GM23338 (cell line): ENCODE measurements at regions not wholly inside any gene's neighbourhood (a gene's known extent, or its start where the extent isn't known, plus 50 kb on each side); places are given as distances from the start of the nearest gene placed in this dataset.

Source experiments
- ATAC-seq: fragments of 200-7000 bp; cut with Tn5 transposase; 3 replicates; pipeline ENCODE4 v1.9.1; 2020
- DNase-seq: peaks from one replicate; pipeline ENCODE4 v3.0.0-alpha.2; 2015; ENCODE audit warnings: low spot score
- H2AFZ ChIP-seq: fragments of 200-600 bp; sonication (generic); 2 replicates; pipeline ENCODE4 v1.8.0; 2016; ENCODE audit warnings: antibody characterized with exemption, mild to moderate bottlenecking, moderate library complexity
- H3F3A ChIP-seq: fragments of 200-600 bp; sonication (generic); replicated peaks from 2 replicates; pipeline ENCODE4 v1.8.0; 2017; ENCODE audit warnings: antibody characterized with exemption, mixed run types, low read depth
- H3K27ac ChIP-seq: fragments of 200-600 bp; sonication (generic); 2 replicates; pipeline ENCODE4 v1.6.1; 2016; ENCODE audit warnings: low read depth
- H3K27me3 ChIP-seq: fragments of 200-600 bp; sonication (generic); 2 replicates; pipeline ENCODE4 v1.8.0; 2016; ENCODE audit warnings: mild to moderate bottlenecking, mixed run types, moderate library complexity; ENCODE audit not compliant: insufficient read depth
- H3K36me3 ChIP-seq: fragments of 200-600 bp; sonication (generic); 2 replicates; pipeline ENCODE4 v1.8.0; 2016; ENCODE audit warnings: mild to moderate bottlenecking; ENCODE audit not compliant: insufficient read depth
- H3K4me1 ChIP-seq: fragments of 200-600 bp; sonication (generic); 2 replicates; pipeline ENCODE4 v1.8.0; 2016; ENCODE audit warnings: mild to moderate bottlenecking, moderate library complexity; ENCODE audit not compliant: insufficient read depth
- H3K4me2 ChIP-seq: fragments of 200-600 bp; sonication (generic); 2 replicates; pipeline ENCODE4 v1.7.1; 2017; ENCODE audit warnings: mixed run types
- H3K4me3 ChIP-seq: fragments of 200-600 bp; sonication (generic); 2 replicates; pipeline ENCODE4 v1.6.1; 2016; ENCODE audit warnings: mixed run types
- H3K79me2 ChIP-seq: fragments of 200-600 bp; sonication (generic); replicated peaks from 2 replicates; pipeline ENCODE4 v1.8.0; 2017; ENCODE audit warnings: mild to moderate bottlenecking; ENCODE audit not compliant: insufficient read depth
- H3K9me2 ChIP-seq: fragments of 200-600 bp; sonication (generic); 2 replicates; pipeline ENCODE4 v1.8.0; 2017; ENCODE audit not compliant: insufficient read depth
- H4K20me1 ChIP-seq: fragments of 200-600 bp; sonication (generic); replicated peaks from 2 replicates; pipeline ENCODE4 v1.8.0; 2017; ENCODE audit warnings: mild to moderate bottlenecking; ENCODE audit not compliant: insufficient read depth
- H3K27ac Mint-ChIP-seq: 2 replicates; pipeline ENCODE4 v1.8.0; 2020; ENCODE audit warnings: inconsistent platforms, mild to moderate bottlenecking, moderate library complexity, mixed read lengths
- H3K27me3 Mint-ChIP-seq: 3 replicates; pipeline ENCODE4 v1.8.0; 2022; ENCODE audit warnings: low read depth, mild to moderate bottlenecking, moderate library complexity, mixed read lengths, inconsistent platforms; ENCODE audit not compliant: insufficient read depth, poor library complexity
- H3K36me3 Mint-ChIP-seq: 3 replicates; pipeline ENCODE4 v1.8.0; 2021; ENCODE audit warnings: low read depth, mild to moderate bottlenecking, inconsistent platforms, moderate library complexity, mixed read lengths
- H3K4me1 Mint-ChIP-seq: 3 replicates; pipeline ENCODE4 v1.8.0; 2020; ENCODE audit warnings: mild to moderate bottlenecking, inconsistent platforms, mixed read lengths
- H3K4me3 Mint-ChIP-seq: 3 replicates; pipeline ENCODE4 v1.8.0; 2021; ENCODE audit warnings: moderate library complexity, mild to moderate bottlenecking, inconsistent platforms, mixed read lengths
- H3K9me3 Mint-ChIP-seq: 3 replicates; pipeline ENCODE4 v1.8.0; 2020; ENCODE audit warnings: moderate library complexity, mild to moderate bottlenecking, inconsistent platforms, mixed read lengths
- CREB1 ChIP-seq: fragments of 250-450 bp; sonication (Bioruptor Pico); IDR thresholded peaks from 2 replicates; pipeline ENCODE4 v1.5.0; 2020; ENCODE audit warnings: low read depth, mild to moderate bottlenecking, moderate library complexity
- EZH2 ChIP-seq: fragments of 200-600 bp; sonication (generic); IDR thresholded peaks from one replicate; pipeline ENCODE4 v1.8.0; 2017; ENCODE audit warnings: antibody characterized with exemption, mild to moderate bottlenecking, low read depth; ENCODE audit not compliant: unreplicated experiment
- EZH2phosphoT487 ChIP-seq: fragments of 200-600 bp; sonication (generic); IDR thresholded peaks from one replicate; pipeline ENCODE4 v1.8.1; 2018; ENCODE audit warnings: antibody characterized with exemption; ENCODE audit not compliant: unreplicated experiment
- JUNB ChIP-seq: IDR thresholded peaks from one replicate; pipeline ENCODE4 v1.6.1; 2016; ENCODE audit warnings: antibody characterized with exemption; ENCODE audit not compliant: unreplicated experiment
- NANOG ChIP-seq: IDR thresholded peaks from 2 replicates; pipeline ENCODE4 v1.6.1; 2016; ENCODE audit warnings: antibody characterized with exemption, borderline replicate concordance
- POLR2AphosphoS5 ChIP-seq: IDR thresholded peaks from 2 replicates; pipeline ENCODE4 v1.6.1; 2016; ENCODE audit warnings: antibody characterized with exemption, low read depth
- STAT1 ChIP-seq: IDR thresholded peaks from one replicate; pipeline ENCODE4 v1.6.1; 2016; ENCODE audit warnings: antibody characterized with exemption; ENCODE audit not compliant: unreplicated experiment
- ZNF114 ChIP-seq: fragments of 250-450 bp; sonication (Bioruptor Pico); IDR thresholded peaks from 2 replicates; pipeline ENCODE4 v1.5.0; 2020; ENCODE audit warnings: mild to moderate bottlenecking, moderate library complexity
- ZNF331 ChIP-seq: fragments of 250-450 bp; sonication (Bioruptor Pico); IDR thresholded peaks from 2 replicates; pipeline ENCODE4 v1.5.0; 2020; ENCODE audit warnings: low read depth, mild to moderate bottlenecking, moderate library complexity
- TF ChIP-seq, protein P1 (sequence below): IDR thresholded peaks from 2 replicates; pipeline ENCODE4 v1.6.1; 2016; ENCODE audit warnings: antibody characterized with exemption
- TF ChIP-seq, protein P2 (sequence below): IDR thresholded peaks from one replicate; pipeline ENCODE4 v1.6.1; 2018; ENCODE audit warnings: antibody characterized with exemption; ENCODE audit not compliant: unreplicated experiment
- TF ChIP-seq, protein P3 (sequence below): fragments of 250-450 bp; sonication (Bioruptor Pico); IDR thresholded peaks from 2 replicates; pipeline ENCODE4 v1.5.0; 2020; ENCODE audit warnings: mild to moderate bottlenecking, moderate library complexity
- TF ChIP-seq, protein P4 (sequence below), 2 experiments: fragments of 200-600 bp in 1 of 2; sonication (generic) in 1 of 2; conservative IDR thresholded peaks; 2 replicates each; pipeline versions ENCODE4 v1.5.1 to v1.6.1; 2016 to 2017; ENCODE audit warnings: antibody characterized with exemption in 2 of 2, low read depth in 2 of 2, mild to moderate bottlenecking in 2 of 2, moderate library complexity in 1 of 2

DNA sequence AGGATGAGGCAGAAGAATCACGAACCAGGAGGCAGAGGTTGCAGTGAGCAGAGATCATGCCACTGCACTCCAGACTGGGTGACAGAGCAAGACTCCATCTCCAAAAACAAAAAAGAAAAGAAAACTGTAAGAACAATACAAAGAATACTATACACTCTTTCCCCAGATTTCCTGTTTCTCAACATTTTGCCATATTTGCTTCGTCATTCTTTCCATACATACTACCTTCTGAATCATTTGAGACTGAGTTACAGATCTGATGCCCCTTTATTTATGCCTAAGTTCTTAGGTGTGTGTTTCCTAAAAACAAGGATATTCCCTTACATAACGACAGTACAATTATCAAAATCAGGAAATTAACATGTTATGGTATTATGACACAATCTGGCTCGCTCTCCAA, 168.4 kb upstream of the CELF2 start:
- Mint-ChIP-seq H3K27me3 (no peaks in the 10 kb centered on the region), H3K27ac (no peak overlapping the region), H3K9me3 (no peaks in the 10 kb centered on the region), H3K4me1 (no peaks in the 10 kb centered on the region), H3K36me3 (no peaks in the 10 kb centered on the region), H3K4me3 (no peak overlapping the region)
- Histone ChIP-seq H3K9me2 (no peaks in the 10 kb centered on the region), H3K4me2 (no peak overlapping the region), H3K79me2 (no peaks in the 10 kb centered on the region), H3K4me1 (no peaks in the 10 kb centered on the region), H2AFZ (no peak overlapping the region), H3K27ac (no peak overlapping the region), H3F3A (no peaks in the 10 kb centered on the region), H4K20me1 (no peaks in the 10 kb centered on the region), H3K36me3 (no peaks in the 10 kb centered on the region), H3K4me3 (no peak overlapping the region), H3K27me3 (no peaks in the 10 kb centered on the region)
- ATAC-seq (no peak), DNase-seq (no peak)
- TF ChIP-seq NANOG (no peak), EZH2phosphoT487 (no peak), POLR2AphosphoS5 (no peak), CREB1 (CRISPR knock-in tag) (no peak), JUNB (no peak), STAT1 (no peak), ZNF331 (CRISPR knock-in tag) (no peak), ZNF114 (CRISPR knock-in tag) (no peak), EZH2 (no peak)
- TF ChIP-seq, protein P1, sequence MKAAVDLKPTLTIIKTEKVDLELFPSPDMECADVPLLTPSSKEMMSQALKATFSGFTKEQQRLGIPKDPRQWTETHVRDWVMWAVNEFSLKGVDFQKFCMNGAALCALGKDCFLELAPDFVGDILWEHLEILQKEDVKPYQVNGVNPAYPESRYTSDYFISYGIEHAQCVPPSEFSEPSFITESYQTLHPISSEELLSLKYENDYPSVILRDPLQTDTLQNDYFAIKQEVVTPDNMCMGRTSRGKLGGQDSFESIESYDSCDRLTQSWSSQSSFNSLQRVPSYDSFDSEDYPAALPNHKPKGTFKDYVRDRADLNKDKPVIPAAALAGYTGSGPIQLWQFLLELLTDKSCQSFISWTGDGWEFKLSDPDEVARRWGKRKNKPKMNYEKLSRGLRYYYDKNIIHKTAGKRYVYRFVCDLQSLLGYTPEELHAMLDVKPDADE, result no peak
- TF ChIP-seq, protein P2, sequence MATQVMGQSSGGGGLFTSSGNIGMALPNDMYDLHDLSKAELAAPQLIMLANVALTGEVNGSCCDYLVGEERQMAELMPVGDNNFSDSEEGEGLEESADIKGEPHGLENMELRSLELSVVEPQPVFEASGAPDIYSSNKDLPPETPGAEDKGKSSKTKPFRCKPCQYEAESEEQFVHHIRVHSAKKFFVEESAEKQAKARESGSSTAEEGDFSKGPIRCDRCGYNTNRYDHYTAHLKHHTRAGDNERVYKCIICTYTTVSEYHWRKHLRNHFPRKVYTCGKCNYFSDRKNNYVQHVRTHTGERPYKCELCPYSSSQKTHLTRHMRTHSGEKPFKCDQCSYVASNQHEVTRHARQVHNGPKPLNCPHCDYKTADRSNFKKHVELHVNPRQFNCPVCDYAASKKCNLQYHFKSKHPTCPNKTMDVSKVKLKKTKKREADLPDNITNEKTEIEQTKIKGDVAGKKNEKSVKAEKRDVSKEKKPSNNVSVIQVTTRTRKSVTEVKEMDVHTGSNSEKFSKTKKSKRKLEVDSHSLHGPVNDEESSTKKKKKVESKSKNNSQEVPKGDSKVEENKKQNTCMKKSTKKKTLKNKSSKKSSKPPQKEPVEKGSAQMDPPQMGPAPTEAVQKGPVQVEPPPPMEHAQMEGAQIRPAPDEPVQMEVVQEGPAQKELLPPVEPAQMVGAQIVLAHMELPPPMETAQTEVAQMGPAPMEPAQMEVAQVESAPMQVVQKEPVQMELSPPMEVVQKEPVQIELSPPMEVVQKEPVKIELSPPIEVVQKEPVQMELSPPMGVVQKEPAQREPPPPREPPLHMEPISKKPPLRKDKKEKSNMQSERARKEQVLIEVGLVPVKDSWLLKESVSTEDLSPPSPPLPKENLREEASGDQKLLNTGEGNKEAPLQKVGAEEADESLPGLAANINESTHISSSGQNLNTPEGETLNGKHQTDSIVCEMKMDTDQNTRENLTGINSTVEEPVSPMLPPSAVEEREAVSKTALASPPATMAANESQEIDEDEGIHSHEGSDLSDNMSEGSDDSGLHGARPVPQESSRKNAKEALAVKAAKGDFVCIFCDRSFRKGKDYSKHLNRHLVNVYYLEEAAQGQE, result no peak
- TF ChIP-seq, protein P3, sequence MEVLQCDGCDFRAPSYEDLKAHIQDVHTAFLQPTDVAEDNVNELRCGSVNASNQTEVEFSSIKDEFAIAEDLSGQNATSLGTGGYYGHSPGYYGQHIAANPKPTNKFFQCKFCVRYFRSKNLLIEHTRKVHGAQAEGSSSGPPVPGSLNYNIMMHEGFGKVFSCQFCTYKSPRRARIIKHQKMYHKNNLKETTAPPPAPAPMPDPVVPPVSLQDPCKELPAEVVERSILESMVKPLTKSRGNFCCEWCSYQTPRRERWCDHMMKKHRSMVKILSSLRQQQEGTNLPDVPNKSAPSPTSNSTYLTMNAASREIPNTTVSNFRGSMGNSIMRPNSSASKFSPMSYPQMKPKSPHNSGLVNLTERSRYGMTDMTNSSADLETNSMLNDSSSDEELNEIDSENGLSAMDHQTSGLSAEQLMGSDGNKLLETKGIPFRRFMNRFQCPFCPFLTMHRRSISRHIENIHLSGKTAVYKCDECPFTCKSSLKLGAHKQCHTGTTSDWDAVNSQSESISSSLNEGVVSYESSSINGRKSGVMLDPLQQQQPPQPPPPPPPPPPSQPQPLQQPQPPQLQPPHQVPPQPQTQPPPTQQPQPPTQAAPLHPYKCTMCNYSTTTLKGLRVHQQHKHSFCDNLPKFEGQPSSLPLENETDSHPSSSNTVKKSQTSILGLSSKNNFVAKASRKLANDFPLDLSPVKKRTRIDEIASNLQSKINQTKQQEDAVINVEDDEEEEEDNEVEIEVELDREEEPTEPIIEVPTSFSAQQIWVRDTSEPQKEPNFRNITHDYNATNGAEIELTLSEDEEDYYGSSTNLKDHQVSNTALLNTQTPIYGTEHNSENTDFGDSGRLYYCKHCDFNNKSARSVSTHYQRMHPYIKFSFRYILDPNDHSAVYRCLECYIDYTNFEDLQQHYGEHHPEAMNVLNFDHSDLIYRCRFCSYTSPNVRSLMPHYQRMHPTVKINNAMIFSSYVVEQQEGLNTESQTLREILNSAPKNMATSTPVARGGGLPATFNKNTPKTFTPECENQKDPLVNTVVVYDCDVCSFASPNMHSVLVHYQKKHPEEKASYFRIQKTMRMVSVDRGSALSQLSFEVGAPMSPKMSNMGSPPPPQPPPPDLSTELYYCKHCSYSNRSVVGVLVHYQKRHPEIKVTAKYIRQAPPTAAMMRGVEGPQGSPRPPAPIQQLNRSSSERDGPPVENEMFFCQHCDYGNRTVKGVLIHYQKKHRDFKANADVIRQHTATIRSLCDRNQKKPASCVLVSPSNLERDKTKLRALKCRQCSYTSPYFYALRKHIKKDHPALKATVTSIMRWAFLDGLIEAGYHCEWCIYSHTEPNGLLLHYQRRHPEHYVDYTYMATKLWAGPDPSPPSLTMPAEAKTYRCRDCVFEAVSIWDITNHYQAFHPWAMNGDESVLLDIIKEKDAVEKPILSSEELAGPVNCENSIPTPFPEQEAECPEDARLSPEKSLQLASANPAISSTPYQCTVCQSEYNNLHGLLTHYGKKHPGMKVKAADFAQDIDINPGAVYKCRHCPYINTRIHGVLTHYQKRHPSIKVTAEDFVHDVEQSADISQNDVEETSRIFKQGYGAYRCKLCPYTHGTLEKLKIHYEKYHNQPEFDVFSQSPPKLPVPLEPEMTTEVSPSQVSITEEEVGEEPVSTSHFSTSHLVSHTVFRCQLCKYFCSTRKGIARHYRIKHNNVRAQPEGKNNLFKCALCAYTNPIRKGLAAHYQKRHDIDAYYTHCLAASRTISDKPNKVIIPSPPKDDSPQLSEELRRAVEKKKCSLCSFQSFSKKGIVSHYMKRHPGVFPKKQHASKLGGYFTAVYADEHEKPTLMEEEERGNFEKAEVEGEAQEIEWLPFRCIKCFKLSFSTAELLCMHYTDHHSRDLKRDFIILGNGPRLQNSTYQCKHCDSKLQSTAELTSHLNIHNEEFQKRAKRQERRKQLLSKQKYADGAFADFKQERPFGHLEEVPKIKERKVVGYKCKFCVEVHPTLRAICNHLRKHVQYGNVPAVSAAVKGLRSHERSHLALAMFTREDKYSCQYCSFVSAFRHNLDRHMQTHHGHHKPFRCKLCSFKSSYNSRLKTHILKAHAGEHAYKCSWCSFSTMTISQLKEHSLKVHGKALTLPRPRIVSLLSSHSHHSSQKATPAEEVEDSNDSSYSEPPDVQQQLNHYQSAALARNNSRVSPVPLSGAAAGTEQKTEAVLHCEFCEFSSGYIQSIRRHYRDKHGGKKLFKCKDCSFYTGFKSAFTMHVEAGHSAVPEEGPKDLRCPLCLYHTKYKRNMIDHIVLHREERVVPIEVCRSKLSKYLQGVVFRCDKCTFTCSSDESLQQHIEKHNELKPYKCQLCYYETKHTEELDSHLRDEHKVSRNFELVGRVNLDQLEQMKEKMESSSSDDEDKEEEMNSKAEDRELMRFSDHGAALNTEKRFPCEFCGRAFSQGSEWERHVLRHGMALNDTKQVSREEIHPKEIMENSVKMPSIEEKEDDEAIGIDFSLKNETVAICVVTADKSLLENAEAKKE (CRISPR knock-in tag), result no peak
- TF ChIP-seq, protein P4, sequence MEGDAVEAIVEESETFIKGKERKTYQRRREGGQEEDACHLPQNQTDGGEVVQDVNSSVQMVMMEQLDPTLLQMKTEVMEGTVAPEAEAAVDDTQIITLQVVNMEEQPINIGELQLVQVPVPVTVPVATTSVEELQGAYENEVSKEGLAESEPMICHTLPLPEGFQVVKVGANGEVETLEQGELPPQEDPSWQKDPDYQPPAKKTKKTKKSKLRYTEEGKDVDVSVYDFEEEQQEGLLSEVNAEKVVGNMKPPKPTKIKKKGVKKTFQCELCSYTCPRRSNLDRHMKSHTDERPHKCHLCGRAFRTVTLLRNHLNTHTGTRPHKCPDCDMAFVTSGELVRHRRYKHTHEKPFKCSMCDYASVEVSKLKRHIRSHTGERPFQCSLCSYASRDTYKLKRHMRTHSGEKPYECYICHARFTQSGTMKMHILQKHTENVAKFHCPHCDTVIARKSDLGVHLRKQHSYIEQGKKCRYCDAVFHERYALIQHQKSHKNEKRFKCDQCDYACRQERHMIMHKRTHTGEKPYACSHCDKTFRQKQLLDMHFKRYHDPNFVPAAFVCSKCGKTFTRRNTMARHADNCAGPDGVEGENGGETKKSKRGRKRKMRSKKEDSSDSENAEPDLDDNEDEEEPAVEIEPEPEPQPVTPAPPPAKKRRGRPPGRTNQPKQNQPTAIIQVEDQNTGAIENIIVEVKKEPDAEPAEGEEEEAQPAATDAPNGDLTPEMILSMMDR (conservative IDR thresholded peaks at IDR 0.05; ENCODE audit: low read depth in 2 of 2), result no peak
